ENCODE measurements at regions not wholly inside any gene's neighbourhood (a gene's known extent, or its start where the extent isn't known, plus 50 kb on each side); places are given as distances from the start of the nearest gene placed in this dataset.

DNA sequence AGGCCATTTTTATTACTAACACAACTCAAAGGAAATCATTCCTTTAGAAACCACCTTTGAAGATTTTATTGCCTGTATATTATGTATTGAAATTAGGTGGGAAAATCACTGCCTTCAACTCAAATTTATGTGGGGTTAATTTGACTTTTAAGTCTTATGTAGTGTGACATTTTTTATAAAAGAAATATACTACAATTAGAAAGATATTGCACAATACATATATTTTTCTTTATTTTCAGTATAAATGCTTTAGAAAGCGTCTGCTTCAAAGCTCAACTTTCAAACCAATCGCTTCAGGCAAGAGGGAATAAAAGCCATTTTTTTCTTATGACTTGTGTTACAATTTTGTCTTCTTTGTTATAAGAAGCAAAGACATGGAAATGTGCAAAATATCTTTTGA lies 337.4 kb upstream of the ZWINT start:
- DNase-seq = no peak

DNA sequence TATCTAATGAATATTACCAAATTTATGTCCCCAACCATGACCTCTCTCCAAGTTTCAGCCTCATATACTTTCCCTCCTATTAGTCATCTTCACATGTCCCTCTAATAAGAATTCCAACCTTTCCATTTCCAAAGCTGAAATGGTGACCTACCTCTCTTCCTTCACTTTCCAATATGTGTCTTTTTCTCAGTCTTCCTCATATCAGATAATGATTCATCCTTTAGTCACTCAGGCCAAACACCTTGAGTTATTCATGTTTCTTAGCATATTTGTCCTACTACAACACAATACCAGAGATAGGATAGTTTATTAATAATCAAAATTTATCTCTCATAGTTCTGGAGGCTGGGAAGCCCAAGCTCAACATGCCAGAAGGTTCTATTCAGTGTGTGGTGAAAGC lies 318.5 kb upstream of the ZWINT start:
- DNase-seq = no peak

DNA sequence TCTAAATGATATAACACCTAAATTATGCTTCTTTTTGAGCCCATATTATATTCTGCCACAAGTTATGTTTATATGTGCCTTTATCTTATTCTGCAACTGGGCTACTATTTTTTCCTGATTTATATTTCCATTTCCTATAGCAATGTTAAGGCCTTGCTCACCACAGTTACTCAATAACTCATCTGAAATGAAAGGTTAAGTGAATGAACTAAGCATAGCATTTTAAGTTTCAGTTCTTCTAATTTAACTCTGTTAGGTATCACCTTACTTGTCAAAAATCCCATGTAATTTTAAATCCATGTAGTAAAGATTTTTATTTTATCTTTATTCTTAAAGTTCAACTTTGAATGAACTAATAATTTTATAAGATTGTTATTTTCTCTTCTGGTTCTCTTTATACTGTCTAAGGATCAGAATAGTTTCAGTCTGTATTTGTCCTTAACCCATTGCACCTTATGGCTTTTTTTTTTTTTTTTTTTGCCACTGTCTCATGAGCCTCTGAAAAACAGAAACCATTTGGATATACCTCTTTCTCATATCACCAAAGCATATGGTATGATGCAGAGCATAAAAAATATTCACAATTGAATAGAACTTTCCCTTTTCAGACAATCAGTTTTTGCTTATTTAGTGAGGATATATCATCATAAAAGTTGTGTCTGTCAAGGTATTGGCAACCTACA lies 301.8 kb upstream of the ZWINT start:
- no peak for DNase-seq

DNA sequence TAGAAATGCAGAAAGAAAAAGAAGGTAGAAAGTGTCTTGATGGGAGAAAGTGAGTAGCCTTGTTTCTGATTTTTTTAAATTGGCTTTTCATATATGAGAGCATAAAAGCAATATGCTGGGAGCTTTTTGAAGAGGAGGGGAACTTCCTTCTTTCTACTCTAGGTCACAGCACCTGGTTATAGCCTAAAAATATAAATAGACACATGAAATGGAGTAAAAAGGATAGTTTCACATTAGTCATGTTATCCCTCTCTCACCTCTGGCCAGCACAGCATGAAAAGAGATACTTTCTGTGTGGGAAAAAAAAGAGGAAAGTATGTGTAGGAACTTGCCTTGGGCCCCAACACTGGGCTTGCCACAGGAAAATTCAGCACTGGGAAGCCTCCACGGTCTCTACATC lies 292.2 kb upstream of the ZWINT start:
- no peak for DNase-seq

DNA sequence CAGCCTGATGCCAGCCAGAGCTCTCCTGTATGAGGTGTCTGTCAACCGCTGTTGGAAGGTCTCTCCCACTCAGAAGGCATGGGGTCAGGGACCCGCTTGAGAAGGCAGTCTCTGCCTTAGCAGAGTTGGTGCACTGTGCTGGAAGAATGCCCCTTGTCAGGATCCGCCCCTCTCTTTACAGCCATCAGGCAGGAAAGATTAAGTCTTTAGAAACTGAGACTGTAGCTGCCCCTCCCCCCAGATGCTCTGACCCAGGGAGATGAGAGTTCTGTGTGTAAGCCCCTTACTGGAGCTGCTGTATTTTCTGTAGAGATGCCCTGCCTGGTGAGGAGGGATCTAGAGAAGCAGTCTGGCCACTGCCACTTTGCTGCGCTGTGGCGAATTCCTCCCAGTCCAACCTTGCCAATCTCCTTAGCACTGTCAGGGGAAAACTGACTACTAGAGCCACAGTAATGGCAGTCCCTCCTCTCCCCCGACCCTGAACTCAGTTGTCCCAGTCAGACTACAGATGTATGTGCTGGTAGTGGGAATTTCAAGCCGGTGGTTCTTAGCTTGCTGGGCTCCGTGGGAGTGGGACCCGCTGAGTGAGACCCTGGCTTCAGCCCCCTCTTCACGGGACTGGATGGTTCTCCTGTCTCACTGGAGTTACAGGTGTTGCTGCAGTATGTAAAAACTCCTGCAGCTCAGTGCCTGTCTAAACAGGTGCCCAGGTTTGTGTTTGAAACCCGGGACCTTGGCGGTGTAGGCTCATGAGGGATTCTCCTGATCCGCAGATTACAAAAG lies 285.5 kb upstream of the ZWINT start:
- no peak for DNase-seq

DNA sequence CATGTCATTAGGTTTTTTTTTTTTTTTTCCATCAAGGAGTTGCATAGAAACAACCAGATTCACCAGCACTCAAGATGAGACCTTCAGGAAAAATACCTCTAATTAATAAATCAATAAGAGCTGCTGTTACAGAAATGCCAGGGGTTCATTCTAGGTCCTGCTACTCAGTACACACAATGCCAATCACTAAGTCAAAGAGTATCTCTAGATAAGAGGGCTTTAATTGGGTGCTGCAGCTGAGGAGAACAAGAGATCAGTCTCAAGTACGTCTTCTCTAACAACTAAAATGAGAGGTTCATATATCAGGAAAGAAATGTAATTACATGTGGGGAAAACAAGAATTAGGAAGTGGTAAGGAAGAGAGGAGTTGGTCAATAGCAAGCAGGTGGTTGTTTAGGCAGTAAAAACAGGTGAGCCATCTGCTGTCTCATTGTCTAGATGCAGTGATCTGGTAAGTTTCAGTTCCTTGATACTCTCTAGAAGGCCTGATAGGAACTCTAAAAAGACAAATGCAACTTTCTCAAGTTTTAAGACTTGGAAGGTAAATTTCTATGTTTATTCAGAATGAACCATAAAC lies 272.9 kb upstream of the ZWINT start:
- DNase-seq = no peak

DNA sequence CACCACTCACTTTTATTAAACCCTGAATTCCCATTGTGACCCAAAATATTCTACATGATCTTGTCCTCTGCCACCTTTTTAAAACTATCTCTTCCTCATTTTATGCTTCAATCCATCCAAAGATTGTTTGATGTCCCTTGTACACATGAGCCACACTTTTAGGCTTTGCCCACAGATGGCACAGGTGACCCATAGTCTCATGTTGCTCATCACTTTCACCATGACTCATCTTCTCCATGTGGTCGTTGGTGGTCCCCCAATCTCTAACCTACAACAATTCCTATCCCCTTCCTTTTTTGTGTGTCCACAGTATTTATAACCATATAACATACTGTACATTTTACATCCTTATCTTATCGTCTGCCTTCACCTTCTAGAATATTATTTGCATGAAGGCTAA lies 271.5 kb upstream of the ZWINT start:
- no peak for DNase-seq

DNA sequence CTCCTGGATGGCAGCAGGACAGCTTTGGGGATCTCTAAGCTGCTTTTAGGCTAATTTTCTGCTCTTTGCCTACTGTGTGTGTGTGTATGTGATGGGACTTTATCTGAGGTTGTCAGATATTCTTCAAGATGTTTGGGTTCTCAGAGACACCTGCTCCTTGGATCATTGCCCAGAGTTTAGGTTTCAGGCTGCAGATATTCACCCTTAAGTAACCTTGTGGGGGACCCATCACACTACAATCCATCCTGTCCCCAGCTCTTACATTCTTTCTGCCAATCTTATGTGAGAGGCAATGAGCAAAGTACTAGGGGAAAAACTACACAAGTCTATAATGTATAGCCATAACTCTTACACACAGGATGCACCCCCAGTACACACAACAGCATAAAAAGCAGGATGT lies 263.0 kb upstream of the ZWINT start:
- DNase-seq = no peak

DNA sequence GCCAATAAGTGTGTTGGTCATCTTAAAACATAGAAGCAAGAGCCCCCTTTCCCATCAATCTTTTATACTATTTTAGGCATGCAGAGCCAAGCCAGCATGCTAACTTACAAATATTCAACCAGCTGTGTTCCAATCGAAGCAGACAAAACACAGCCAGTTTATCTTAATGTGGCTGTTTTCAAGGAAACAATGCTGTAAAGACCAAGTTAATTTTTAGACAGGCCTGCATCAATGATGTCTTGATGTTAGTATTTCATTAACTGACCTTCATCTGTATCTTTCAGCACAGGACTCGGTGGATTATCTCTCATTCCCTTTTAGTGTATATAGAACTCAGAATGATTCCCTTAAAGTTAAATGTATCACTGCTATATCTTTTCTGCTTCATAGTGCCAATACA lies 262.0 kb upstream of the ZWINT start:
- no peak for DNase-seq

DNA sequence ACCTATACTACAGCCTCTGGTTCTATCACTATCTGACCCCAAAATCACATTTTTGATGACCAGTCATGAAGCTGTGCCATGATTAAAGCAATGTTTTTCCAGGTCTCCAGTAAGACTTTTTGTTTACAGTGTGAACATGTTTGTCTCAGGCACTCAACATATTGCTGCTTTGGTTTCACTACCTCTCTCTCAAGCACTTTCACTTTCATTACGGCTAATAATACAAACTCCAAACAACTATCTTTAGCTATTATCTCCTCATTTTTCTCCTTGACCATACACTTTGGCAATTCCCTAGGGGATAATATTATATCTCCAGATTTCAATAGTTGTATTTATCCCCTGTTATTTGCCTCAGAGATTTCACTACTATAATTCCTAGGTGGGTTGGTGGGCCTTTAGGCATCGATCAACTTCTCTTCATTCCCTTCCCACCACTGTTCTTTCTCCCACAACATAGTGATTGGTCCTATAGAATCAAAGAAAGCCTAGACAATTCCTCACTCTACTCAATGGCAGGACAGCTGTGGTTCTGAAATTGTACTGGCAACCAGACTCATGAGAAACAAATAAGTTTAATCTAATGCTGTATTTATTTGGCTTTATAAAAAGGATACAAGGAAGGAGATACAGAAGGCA lies 261.4 kb upstream of the ZWINT start:
- no peak for DNase-seq

DNA sequence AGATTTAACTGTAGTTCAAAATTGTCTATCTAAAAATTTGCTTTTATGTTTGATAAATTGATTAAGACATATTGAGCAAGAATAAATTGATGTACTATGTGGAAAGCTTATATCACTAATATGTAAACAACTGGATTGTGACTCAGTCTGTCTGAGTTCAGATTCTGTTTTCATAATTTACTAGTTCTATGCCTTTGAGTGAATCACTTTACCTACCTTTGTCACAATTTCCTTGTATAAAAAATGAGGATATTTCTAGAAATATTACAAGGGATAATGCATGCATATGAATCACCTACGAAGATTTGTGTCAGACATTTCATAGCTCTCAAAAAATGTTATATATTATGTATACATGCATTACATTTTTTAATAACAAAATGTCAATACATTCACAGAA lies 245.1 kb upstream of the ZWINT start:
- no peak for DNase-seq

DNA sequence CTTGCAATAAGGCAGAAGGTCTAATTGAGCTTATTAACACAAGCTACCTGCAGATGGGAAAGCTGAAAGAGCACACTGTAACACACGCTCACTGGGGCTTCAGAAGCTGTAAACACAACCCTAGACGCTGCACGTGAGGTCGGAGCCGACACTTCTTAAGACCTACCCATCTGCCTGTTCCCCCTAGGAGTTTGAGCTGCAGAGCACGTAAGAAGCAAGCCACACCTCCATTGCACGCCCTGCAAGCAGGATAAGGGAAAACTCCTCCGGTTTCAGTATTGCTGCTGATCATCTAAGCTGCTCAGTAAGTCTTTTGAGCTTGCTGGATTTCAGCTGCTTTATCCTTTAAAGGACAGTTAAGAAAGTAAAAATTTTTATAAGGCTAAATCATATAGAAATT lies 244.0 kb upstream of the ZWINT start:
- no peak for DNase-seq

DNA sequence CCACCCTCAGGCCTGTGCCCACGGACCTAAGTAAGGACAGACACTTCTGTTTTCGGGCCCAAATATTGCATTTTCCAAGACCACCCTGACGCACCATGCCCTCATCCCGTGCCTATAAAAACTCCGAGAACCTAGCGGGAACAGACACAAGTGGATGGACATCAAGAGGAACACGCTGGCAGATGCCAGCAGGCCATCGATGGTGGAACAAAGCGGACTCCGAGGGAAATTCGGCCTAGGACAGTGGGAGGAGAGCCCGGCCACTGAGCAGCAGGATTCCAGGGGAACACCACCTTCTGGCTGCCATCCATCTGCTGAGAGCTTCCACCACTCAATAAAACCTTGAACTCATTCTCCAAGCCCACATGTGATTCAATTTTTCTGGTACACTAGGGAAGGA lies 243.6 kb upstream of the ZWINT start:
- DNase-seq = no peak

DNA sequence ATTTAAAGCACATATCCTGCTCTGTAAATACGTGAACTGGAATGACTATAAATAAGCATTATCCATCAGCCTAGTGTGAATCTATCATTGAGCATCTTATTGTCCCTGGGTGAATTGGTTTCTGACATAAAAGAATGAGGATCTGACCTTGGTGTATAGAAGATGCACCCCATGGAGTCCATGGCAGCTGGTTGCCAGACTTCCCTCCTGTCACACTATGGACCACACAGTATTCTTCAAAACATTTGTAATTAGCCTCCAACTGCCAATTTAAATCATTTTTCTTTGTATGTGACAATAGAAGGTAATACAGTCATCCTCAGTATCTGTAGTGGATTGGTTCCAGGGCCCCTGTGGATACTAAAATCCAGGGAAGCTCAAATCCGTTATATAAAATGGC lies 238.1 kb upstream of the ZWINT start:
- DNase-seq = no peak

DNA sequence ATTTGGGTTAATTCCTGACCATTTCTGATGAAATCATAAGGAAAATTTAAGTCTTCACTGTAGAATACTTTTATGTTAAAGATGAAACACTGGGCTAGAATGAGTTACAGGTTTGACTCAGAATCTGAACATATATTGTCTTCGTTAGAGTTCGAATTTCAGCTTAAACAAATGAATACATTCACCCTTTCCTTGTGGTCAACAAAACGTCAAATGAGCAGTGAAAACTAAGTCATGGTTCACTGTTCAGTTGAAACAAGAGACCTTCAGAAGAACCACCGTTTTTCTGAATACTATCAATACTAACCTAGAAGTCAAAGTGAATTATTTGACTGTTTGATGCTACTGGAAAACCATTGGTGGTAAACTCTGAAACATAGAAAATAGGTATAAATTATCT lies 235.2 kb upstream of the ZWINT start:
- DNase-seq = no peak

DNA sequence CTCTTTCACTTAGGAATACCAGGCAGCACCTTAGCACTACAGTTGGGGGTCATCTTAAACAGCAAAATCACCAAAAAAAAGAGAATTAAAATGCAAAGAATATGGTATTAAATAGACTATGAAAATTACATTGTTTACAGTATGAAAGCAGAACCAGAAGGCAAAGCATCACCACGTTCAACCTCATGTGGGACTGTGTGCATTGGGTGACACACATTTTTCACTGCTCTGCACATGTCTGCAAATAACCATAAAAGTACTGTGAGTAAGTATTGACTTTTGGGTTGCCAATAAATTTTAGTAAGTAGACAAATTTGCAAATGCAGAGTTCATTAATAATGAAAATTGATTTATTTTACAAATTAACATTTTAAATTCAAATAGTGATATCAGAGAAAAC lies 232.1 kb upstream of the ZWINT start:
- DNase-seq = no peak

DNA sequence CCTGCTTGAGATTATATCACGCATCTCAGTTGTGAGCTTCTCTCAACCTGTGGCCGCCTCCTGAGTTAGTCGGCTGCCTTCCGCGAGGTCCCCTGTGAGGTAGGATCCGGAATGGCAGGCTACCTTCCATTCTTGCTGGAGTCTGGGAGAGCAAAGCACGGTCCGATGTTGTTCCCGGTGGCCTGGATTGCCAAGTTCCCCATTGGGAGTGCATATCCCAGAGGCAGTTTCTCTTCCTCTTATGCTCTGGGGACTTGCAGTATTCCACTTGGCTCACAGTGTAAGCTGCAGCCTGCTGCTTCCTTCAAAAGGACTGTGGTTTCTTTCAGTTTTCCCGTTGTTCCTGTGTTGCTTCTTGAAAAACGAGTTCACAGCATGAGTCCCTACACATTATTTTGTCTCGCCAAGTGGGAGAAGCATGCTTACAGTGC lies 225.4 kb upstream of the ZWINT start:
- no peak for DNase-seq

DNA sequence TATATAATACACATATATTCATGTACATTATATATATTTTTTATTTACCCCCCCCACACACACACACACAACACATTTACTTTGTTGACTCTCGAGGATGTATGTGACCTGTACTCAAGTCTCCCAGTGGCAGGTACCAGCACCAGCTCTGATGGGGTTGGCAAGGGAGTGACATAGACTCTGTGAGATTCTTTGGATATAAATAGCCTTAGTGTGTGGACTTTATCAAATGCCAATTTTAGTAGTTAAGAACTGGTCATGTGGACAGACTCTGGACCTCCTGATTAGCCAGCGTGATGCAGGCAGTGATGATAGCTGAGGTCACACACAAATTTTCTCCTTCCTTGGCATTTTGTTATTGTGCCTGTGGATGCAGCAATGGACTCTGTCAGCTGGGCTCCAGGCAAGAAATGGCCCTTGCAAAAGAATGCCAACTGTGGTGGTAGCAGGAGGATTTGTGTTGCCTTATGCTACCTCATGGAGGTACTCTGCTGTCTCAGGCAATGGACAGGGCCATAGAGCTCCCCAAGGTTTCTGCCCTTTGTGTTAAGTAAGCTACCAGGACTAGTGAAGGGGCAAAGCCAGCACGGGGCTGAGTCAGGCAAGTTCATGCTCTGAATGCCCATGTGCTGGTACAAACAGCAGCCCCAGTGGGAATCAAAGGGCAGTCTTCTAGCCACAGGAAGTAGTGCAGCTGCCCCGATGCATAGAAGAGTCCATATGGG lies 224.6 kb upstream of the ZWINT start:
- DNase-seq = no peak

DNA sequence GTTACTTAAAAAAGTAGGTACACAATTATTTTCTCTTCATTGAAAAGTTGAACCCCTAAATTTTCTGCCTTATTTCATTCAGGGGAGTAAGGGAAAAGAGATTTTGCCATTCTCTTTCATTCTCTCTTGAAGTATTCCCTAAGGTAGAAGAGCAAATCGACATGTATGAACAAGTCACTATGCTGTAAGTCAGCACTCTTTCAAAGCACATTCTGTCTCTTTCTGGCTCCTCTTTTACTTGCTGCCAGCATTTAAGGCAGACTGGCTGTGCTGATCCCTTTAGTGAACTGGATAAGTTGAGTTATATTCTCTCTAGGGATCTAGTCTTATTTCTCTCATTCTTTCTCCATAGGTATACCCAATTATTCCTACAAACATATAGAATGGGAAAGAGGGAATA lies 222.3 kb upstream of the ZWINT start:
- DNase-seq = no peak

DNA sequence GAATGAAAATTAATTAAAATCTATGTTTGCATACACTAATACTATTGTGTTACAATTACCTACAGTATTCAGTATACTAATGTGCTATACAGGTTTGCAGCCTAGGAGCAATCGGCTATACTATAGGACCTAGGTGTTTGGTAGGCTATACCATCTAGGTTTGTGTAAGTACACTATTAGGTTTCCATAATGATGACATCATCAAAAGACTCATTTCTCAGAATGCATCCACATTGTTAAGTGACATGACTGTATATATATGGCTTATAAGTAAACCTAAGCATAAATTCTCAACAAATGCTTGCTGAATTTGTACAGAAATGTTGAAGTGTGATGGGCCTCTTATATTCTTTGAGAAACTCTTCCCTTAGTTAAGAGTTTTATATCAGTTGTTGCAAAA lies 206.5 kb upstream of the ZWINT start:
- DNase-seq = no peak

DNA sequence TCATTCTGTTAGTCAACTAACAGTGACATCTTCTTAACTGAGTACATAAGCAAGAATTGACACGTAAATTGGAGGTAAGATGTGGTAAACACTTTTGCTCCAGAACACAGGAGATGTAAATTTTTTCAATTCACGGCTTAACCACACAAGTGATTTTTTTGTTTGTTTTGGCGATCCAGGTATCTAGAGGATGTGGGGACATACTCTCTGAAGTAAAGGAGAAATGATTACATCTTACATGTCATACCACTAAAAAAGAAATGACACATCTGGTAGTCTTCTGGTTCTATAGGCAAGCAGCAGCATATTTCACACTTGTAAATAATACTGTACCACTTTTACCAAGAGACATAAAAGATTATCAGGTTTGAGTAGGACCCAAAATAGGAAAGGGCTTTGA lies 200.3 kb upstream of the ZWINT start:
- no peak for DNase-seq

DNA sequence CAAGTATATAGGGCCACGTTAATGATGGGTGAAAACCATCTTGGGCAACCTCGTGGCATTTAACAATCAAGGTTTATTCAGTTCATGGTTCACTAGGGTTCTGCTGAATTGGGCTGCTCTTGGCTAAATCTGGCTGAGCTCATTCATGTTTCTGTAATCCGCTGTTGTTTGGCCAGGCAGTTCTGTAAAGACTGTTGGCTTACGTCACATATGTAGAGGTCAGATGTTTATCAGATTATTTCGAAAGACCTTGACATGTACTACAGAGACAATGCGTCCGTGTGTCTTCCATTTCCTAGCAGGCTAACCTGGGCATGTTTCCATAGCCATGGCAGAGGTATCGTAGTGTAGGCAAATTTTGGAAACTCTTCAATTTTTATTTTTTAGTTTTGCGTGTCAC lies 190.0 kb upstream of the ZWINT start:
- DNase-seq = no peak

DNA sequence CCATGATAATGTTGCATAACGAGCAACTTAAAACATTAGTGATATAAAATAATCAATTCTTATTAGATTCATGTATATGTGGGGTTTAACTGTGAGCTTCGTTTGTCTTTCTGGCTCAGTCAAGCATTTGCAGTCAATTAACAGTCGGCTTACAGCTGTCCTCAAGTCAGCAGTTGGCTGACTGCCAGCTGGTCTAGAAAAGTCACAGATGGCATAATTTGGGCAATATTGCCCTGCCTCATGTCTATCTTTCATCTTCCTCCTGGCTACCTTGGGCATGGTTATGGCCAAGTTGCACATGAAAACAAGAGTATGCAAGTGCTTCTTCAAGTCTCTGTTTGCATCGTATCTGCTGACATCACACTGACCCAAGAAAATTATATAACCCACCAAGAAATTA lies 186.1 kb upstream of the ZWINT start:
- no peak for DNase-seq
